K562 (cell line): ENCODE measurements at regions not wholly inside any gene's neighbourhood (a gene's known extent, or its start where the extent isn't known, plus 50 kb on each side); places are given as distances from the start of the nearest gene placed in this dataset.

Experiments used
- ATAC-seq: fragments of 200-7000 bp; cut with Tn5 transposase; 3 replicates; pipeline ENCODE4 v1.9.1; 2020; ENCODE audit warnings: moderate library complexity
- BruUV-seq: library from RNA; stranded (reverse); fragments of 400-500 nt; replicated peaks from 2 replicates; lab custom pipeline; 2021; lab: Mats Ljungman, UMichigan
- CTCF ChIA-PET: fragments of 300-600 bp; formaldehyde crosslinking; extraction: SDS; loops from one replicate; lab custom pipeline; 2021; ENCODE audit warnings: low intra/inter-chr PET ratio; lab: Yijun Ruan, JAX
- POLR2A ChIA-PET: fragments of 300-600, 350-650 bp; sonication (Branson Sonifier 250); formaldehyde crosslinking; extraction: SDS; loops from one replicate; lab custom pipeline; 2021; ENCODE audit warnings: antibody characterized with exemption, inconsistent platforms; lab: Yijun Ruan, JAX
- DNase-seq, 4 experiments: peaks; one replicate each; pipeline versions ENCODE4 v3.0.0 to v3.0.0-alpha.2; 2011 to 2018; ENCODE audit warnings: low spot score in 3 of 4, mixed read lengths in 3 of 4; ENCODE audit errors: extremely low read depth in 1 of 4
- FAIRE-seq: peaks from 2 replicates; lab custom pipeline; 2011; peaks lifted over from hg19 to GRCh38; lab: Jason Lieb, UNC
- H2AFZ ChIP-seq: 2 replicates; pipeline ENCODE4 v1.6.0; 2011; ENCODE audit warnings: low read depth, low read length, control low read depth, inconsistent platforms
- H3K27ac ChIP-seq: fragments of 200-600 bp; 3 replicates; pipeline ENCODE4 v1.8.0; 2011; ENCODE audit warnings: low read depth, mild to moderate bottlenecking, control low read depth, inconsistent platforms, low read length, moderate library complexity, mixed read lengths; ENCODE audit errors: extremely low read depth
- H3K27me3 ChIP-seq, 2 experiments: fragments of 300-600 bp in 1 of 2; 2 replicates in 1 of 2; 3 replicates in 1 of 2; pipeline versions ENCODE4 v1.6.0 to v1.8.0; 2011; ENCODE audit warnings: inconsistent platforms in 2 of 2, low read length in 2 of 2, mild to moderate bottlenecking in 1 of 2, mixed read lengths in 1 of 2, moderate library complexity in 1 of 2; ENCODE audit not compliant: control insufficient read depth in 2 of 2, insufficient read depth in 2 of 2
- H3K36me3 ChIP-seq: fragments of 300-600 bp; 3 replicates; pipeline ENCODE4 v1.8.0; 2011; ENCODE audit warnings: mild to moderate bottlenecking, low read length, inconsistent platforms; ENCODE audit not compliant: control insufficient read depth, insufficient read depth
- H3K4me1 ChIP-seq, 2 experiments: fragments of 200-600 bp in 1 of 2; replicated peaks in 1 of 2; 2 replicates in 1 of 2; 3 replicates in 1 of 2; pipeline versions ENCODE4 v1.5.1 to v1.8.0; 2011; ENCODE audit warnings: inconsistent platforms in 2 of 2, low read length in 2 of 2, mild to moderate bottlenecking in 1 of 2, mixed read lengths in 1 of 2, moderate library complexity in 1 of 2; ENCODE audit not compliant: control insufficient read depth in 2 of 2, insufficient read depth in 2 of 2
- H3K4me2 ChIP-seq: 2 replicates; pipeline ENCODE4 v1.6.1; 2011; ENCODE audit warnings: low read length, control low read depth, inconsistent platforms, mixed read lengths; ENCODE audit not compliant: insufficient read depth
- H3K4me3 ChIP-seq: fragments of 200-600 bp; sonication (generic), shearing (Covaris generic); 2 replicates; pipeline ENCODE4 v1.5.1; 2016; ENCODE audit warnings: control low read depth, inconsistent platforms
- H3K79me2 ChIP-seq: fragments of 200-600 bp; 3 replicates; pipeline ENCODE4 v1.8.0; 2011; ENCODE audit warnings: low read length, inconsistent platforms; ENCODE audit not compliant: control insufficient read depth, insufficient read depth
- H3K9ac ChIP-seq, 2 experiments: 2 replicates each; pipeline versions ENCODE4 v1.6.0 to v1.6.1; 2011; ENCODE audit warnings: low read depth in 2 of 2, low read length in 2 of 2, control low read depth in 1 of 2, inconsistent platforms in 1 of 2, mild to moderate bottlenecking in 1 of 2, mixed read lengths in 1 of 2; ENCODE audit not compliant: insufficient read depth in 1 of 2
- H3K9me1 ChIP-seq: one replicate; pipeline ENCODE4 v1.6.0; 2011; ENCODE audit warnings: inconsistent platforms, mild to moderate bottlenecking, low read length, moderate library complexity; ENCODE audit not compliant: control insufficient read depth, insufficient read depth
- H3K9me3 ChIP-seq: replicated peaks from 2 replicates; pipeline ENCODE4 v1.5.1; 2011; ENCODE audit warnings: low read depth, low read length, inconsistent platforms; ENCODE audit not compliant: control insufficient read depth, insufficient read depth
- H4K20me1 ChIP-seq: replicated peaks from 2 replicates; pipeline ENCODE4 v1.6.1; 2011; ENCODE audit warnings: low read length, inconsistent platforms, mixed read lengths; ENCODE audit not compliant: control insufficient read depth, insufficient read depth
- CREBBP ChIP-seq: IDR thresholded peaks from one replicate; pipeline ENCODE4 v1.6.1; 2012; ENCODE audit warnings: low read depth, mild to moderate bottlenecking, control low read depth, inconsistent platforms, low read length
- FOXJ3 ChIP-seq: sonication (generic); formaldehyde crosslinking; IDR thresholded peaks from 2 replicates; pipeline ENCODE4 v1.4.0; 2020; ENCODE audit warnings: mild to moderate bottlenecking, missing genetic modification reagents
- PHB2 ChIP-seq: fragments of 450-650 bp; IDR thresholded peaks from 2 replicates; pipeline ENCODE4 v1.6.1; 2017; ENCODE audit warnings: low read depth
- PRPF4 ChIP-seq: fragments of 200-400 bp; formaldehyde crosslinking; IDR thresholded peaks from one replicate; pipeline ENCODE4 v1.6.1; 2017; ENCODE audit warnings: low read length, low read depth, mild to moderate bottlenecking; ENCODE audit not compliant: insufficient read depth, poor library complexity, severe bottlenecking
- SMAD3 ChIP-seq: fragments of 450-650 bp; formaldehyde crosslinking; conservative IDR thresholded peaks from 2 replicates; pipeline ENCODE4 v1.4.0; 2020; ENCODE audit warnings: mild to moderate bottlenecking
- WGBS: fragments of 100-300 bp; shearing (Covaris generic); methylation state at CpG from one replicate; pipeline ENCODE4 v1.1.6; 2016; ENCODE audit warnings: low coverage, mixed read lengths; ENCODE audit not compliant: insufficient coverage; ENCODE audit errors: missing lambda C conversion rate; 5-methylcytosine and 5-hydroxymethylcytosine counted together
- in situ Hi-C: fragments of 300-500 bp; cut with MboI; formaldehyde crosslinking; loops from 4 replicates; pipeline ENCODE4 v1.15.0; 2018; ENCODE audit warnings: inconsistent platforms, mixed read lengths
- intact Hi-C: fragments of 100-400 bp; cut with micrococcal nuclease; formaldehyde crosslinking; loops from 2 replicates; pipeline ENCODE4 v1.14.2; 2022
- TF ChIP-seq, protein P1 (sequence below): fragments of 250-450 bp; sonication (Bioruptor Pico); IDR thresholded peaks from 2 replicates; pipeline ENCODE4 v1.5.0; 2022; ENCODE audit warnings: mild to moderate bottlenecking
- TF ChIP-seq, protein P2 (sequence below): fragments of 450-650 bp; formaldehyde crosslinking; IDR thresholded peaks from 2 replicates; pipeline ENCODE4 v1.4.0; 2020; ENCODE audit warnings: mild to moderate bottlenecking
- TF ChIP-seq, protein P3 (sequence below): fragments of 250-450 bp; sonication (Bioruptor Pico); IDR thresholded peaks from 2 replicates; pipeline ENCODE4 v1.4.0; 2020; ENCODE audit warnings: mild to moderate bottlenecking, moderate library complexity
- TF ChIP-seq, protein P4 (sequence below), 2 experiments: fragments of 450-650 bp in 1 of 2; sonication (generic) in 1 of 2; formaldehyde crosslinking; conservative IDR thresholded peaks; 2 replicates each; pipeline versions ENCODE4 v1.4.0 to v1.8.1; 2020 to 2022; ENCODE audit warnings: mild to moderate bottlenecking in 1 of 2, missing genetic modification reagents in 1 of 2
- TF ChIP-seq, protein P5 (sequence below): fragments of 150-350 bp; conservative IDR thresholded peaks from 2 replicates; pipeline ENCODE4 v1.6.1; 2014; ENCODE audit warnings: low read length
- TF ChIP-seq, protein P6 (sequence below): sonication (generic); formaldehyde crosslinking; IDR thresholded peaks from 2 replicates; pipeline ENCODE4 v1.8.0; 2022; ENCODE audit warnings: mild to moderate bottlenecking, low read depth, missing genetic modification reagents

DNA sequence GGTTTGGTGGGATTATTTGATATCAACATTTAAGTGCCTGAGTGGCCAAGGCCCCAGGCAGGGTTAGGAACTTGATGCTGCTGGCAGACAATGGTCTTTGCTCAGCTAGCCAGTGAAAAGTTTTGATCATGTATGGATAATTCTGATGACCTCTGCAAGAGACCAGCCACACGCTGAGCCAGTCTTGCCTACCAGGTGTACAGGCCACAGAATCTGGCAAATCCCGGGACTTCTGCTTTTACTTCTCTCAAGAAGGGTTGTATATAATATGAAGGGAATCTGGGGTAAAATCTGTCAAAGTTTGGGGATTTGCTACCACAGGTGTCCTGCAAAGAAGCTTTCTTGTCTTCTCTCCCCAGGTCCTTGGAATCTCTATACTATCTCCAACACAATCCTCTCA, 331.4 kb upstream of the GOLIM4 start:
- H3K9me3 ChIP-seq, result no peaks in the 10 kb centered on the region
- H4K20me1 ChIP-seq, result no peaks in the 10 kb centered on the region
- no peak overlapping the region for H3K4me2 ChIP-seq
- POLR2A ChIA-PET, result no interaction called here
- intact Hi-C loops, result no loop called here
- H3K79me2 ChIP-seq, result no peaks in the 10 kb centered on the region
- in situ Hi-C loops, result no loop called here
- no peaks in the 10 kb centered on the region for H3K4me1 ChIP-seq
- ATAC-seq (no peak), DNase-seq (no peak), FAIRE-seq (no peak)
- H3K36me3 ChIP-seq, result no peaks in the 10 kb centered on the region
- H3K27me3 ChIP-seq, result no peaks in the 10 kb centered on the region
- WGBS, result 0% methylated on average over 2 of the region's 2 CpGs
- H3K27ac ChIP-seq, result no peak overlapping the region
- H3K9me1 ChIP-seq, result no peaks in the 10 kb centered on the region
- H3K4me3 ChIP-seq, result no peak overlapping the region
- CTCF ChIA-PET, result no interaction called here
- no peak overlapping the region for H2AFZ ChIP-seq
- no TSS peak for BruUV-seq
- no peak overlapping the region for H3K9ac ChIP-seq
- TF ChIP-seq PHB2 (no peak), FOXJ3 (CRISPR knock-in tag) (no peak), CREBBP (no peak), SMAD3 (CRISPR knock-in tag) (no peak), PRPF4 (no peak)
- TF ChIP-seq, protein P1, sequence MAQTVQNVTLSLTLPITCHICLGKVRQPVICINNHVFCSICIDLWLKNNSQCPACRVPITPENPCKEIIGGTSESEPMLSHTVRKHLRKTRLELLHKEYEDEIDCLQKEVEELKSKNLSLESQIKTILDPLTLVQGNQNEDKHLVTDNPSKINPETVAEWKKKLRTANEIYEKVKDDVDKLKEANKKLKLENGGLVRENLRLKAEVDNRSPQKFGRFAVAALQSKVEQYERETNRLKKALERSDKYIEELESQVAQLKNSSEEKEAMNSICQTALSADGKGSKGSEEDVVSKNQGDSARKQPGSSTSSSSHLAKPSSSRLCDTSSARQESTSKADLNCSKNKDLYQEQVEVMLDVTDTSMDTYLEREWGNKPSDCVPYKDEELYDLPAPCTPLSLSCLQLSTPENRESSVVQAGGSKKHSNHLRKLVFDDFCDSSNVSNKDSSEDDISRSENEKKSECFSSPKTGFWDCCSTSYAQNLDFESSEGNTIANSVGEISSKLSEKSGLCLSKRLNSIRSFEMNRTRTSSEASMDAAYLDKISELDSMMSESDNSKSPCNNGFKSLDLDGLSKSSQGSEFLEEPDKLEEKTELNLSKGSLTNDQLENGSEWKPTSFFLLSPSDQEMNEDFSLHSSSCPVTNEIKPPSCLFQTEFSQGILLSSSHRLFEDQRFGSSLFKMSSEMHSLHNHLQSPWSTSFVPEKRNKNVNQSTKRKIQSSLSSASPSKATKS (CRISPR knock-in tag), result no peak
- TF ChIP-seq, protein P2, sequence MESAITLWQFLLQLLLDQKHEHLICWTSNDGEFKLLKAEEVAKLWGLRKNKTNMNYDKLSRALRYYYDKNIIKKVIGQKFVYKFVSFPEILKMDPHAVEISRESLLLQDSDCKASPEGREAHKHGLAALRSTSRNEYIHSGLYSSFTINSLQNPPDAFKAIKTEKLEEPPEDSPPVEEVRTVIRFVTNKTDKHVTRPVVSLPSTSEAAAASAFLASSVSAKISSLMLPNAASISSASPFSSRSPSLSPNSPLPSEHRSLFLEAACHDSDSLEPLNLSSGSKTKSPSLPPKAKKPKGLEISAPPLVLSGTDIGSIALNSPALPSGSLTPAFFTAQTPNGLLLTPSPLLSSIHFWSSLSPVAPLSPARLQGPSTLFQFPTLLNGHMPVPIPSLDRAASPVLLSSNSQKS (CRISPR knock-in tag), result no peak
- TF ChIP-seq, protein P3, sequence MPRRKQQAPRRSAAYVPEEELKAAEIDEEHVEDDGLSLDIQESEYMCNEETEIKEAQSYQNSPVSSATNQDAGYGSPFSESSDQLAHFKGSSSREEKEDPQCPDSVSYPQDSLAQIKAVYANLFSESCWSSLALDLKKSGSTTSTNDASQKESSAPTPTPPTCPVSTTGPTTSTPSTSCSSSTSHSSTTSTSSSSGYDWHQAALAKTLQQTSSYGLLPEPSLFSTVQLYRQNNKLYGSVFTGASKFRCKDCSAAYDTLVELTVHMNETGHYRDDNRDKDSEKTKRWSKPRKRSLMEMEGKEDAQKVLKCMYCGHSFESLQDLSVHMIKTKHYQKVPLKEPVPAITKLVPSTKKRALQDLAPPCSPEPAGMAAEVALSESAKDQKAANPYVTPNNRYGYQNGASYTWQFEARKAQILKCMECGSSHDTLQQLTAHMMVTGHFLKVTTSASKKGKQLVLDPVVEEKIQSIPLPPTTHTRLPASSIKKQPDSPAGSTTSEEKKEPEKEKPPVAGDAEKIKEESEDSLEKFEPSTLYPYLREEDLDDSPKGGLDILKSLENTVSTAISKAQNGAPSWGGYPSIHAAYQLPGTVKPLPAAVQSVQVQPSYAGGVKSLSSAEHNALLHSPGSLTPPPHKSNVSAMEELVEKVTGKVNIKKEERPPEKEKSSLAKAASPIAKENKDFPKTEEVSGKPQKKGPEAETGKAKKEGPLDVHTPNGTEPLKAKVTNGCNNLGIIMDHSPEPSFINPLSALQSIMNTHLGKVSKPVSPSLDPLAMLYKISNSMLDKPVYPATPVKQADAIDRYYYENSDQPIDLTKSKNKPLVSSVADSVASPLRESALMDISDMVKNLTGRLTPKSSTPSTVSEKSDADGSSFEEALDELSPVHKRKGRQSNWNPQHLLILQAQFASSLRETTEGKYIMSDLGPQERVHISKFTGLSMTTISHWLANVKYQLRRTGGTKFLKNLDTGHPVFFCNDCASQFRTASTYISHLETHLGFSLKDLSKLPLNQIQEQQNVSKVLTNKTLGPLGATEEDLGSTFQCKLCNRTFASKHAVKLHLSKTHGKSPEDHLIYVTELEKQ (CRISPR knock-in tag), result no peak
- TF ChIP-seq, protein P4, sequence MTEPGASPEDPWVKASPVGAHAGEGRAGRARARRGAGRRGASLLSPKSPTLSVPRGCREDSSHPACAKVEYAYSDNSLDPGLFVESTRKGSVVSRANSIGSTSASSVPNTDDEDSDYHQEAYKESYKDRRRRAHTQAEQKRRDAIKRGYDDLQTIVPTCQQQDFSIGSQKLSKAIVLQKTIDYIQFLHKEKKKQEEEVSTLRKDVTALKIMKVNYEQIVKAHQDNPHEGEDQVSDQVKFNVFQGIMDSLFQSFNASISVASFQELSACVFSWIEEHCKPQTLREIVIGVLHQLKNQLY (CRISPR knock-in tag; conservative IDR thresholded peaks at IDR 0.05), result no peak
- TF ChIP-seq, protein P5, sequence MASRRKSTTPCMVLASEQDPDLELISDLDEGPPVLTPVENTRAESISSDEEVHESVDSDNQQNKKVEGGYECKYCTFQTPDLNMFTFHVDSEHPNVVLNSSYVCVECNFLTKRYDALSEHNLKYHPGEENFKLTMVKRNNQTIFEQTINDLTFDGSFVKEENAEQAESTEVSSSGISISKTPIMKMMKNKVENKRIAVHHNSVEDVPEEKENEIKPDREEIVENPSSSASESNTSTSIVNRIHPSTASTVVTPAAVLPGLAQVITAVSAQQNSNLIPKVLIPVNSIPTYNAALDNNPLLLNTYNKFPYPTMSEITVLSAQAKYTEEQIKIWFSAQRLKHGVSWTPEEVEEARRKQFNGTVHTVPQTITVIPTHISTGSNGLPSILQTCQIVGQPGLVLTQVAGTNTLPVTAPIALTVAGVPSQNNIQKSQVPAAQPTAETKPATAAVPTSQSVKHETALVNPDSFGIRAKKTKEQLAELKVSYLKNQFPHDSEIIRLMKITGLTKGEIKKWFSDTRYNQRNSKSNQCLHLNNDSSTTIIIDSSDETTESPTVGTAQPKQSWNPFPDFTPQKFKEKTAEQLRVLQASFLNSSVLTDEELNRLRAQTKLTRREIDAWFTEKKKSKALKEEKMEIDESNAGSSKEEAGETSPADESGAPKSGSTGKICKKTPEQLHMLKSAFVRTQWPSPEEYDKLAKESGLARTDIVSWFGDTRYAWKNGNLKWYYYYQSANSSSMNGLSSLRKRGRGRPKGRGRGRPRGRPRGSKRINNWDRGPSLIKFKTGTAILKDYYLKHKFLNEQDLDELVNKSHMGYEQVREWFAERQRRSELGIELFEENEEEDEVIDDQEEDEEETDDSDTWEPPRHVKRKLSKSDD, result no peak
- TF ChIP-seq, protein P6, sequence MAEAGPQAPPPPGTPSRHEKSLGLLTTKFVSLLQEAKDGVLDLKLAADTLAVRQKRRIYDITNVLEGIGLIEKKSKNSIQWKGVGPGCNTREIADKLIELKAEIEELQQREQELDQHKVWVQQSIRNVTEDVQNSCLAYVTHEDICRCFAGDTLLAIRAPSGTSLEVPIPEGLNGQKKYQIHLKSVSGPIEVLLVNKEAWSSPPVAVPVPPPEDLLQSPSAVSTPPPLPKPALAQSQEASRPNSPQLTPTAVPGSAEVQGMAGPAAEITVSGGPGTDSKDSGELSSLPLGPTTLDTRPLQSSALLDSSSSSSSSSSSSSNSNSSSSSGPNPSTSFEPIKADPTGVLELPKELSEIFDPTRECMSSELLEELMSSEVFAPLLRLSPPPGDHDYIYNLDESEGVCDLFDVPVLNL (CRISPR knock-in tag), result no peak
